Loucy (cell line): ENCODE measurements at regions not wholly inside any gene's neighbourhood (a gene's known extent, or its start where the extent isn't known, plus 50 kb on each side); places are given as distances from the start of the nearest gene placed in this dataset.

Experiments
- H2AFZ ChIP-seq: fragments of 200-600 bp; sonication (generic); 2 replicates; pipeline ENCODE4 v1.6.0; 2016; ENCODE audit warnings: antibody characterized with exemption, mild to moderate bottlenecking, low read length, moderate library complexity
- H3F3A ChIP-seq: fragments of 200-600 bp; 2 replicates; pipeline ENCODE4 v1.6.0; 2016; ENCODE audit warnings: antibody characterized with exemption, low read depth, mild to moderate bottlenecking
- H3K27me3 ChIP-seq: fragments of 200-600 bp; sonication (generic); 2 replicates; pipeline ENCODE4 v1.6.1; 2014; ENCODE audit warnings: low read length, mild to moderate bottlenecking; ENCODE audit not compliant: insufficient read depth, poor library complexity, severe bottlenecking
- H3K36me3 ChIP-seq: fragments of 200-600 bp; sonication (generic); 2 replicates; pipeline ENCODE4 v1.6.1; 2016; ENCODE audit warnings: low read length; ENCODE audit not compliant: insufficient read depth
- H3K4me1 ChIP-seq: fragments of 200-600 bp; sonication (generic); 2 replicates; pipeline ENCODE4 v1.5.1; 2014; ENCODE audit warnings: low read length, mild to moderate bottlenecking; ENCODE audit not compliant: insufficient read depth, poor library complexity, severe bottlenecking
- H3K4me2 ChIP-seq: fragments of 200-600 bp; sonication (generic); 2 replicates; pipeline ENCODE4 v1.6.0; 2014; ENCODE audit warnings: antibody characterized with exemption, low read length, low read depth, mild to moderate bottlenecking; ENCODE audit not compliant: poor library complexity, severe bottlenecking
- H3K4me3 ChIP-seq: fragments of 200-600 bp; sonication (generic); 2 replicates; pipeline ENCODE4 v1.5.1; 2014; ENCODE audit warnings: low read length, mild to moderate bottlenecking, mixed read lengths; ENCODE audit not compliant: poor library complexity, severe bottlenecking
- H3K79me2 ChIP-seq: fragments of 200-600 bp; sonication (generic); 2 replicates; pipeline ENCODE4 v1.6.1; 2014; ENCODE audit warnings: low read length; ENCODE audit not compliant: insufficient read depth
- H3K9ac ChIP-seq: fragments of 200-600 bp; sonication (generic); 2 replicates; pipeline ENCODE4 v1.6.0; 2014; ENCODE audit warnings: mild to moderate bottlenecking, low read depth, low read length, moderate library complexity; ENCODE audit not compliant: poor library complexity, severe bottlenecking
- H3K9me2 ChIP-seq: fragments of 200-600 bp; sonication (generic); replicated peaks from 2 replicates; pipeline ENCODE4 v1.6.1; 2016; ENCODE audit warnings: low read depth, low read length, mixed read lengths
- H3K9me3 ChIP-seq: fragments of 200-600 bp; sonication (generic); 2 replicates; pipeline ENCODE4 v1.6.1; 2014; ENCODE audit warnings: mild to moderate bottlenecking, antibody characterized with exemption, low read length, low read depth; ENCODE audit not compliant: insufficient read depth
- H4K20me1 ChIP-seq: fragments of 200-600 bp; sonication (generic); 2 replicates; pipeline ENCODE4 v1.6.0; 2014; ENCODE audit warnings: antibody characterized with exemption, low read length, mild to moderate bottlenecking; ENCODE audit not compliant: insufficient read depth, poor library complexity, severe bottlenecking
- EZH2phosphoT487 ChIP-seq: fragments of 200-600 bp; IDR thresholded peaks from 2 replicates; pipeline ENCODE4 v1.6.1; 2018; ENCODE audit warnings: antibody characterized with exemption, mild to moderate bottlenecking, moderate library complexity, borderline replicate concordance
- TF ChIP-seq, protein P1 (sequence below): fragments of 200-600 bp; sonication (generic); conservative IDR thresholded peaks from 2 replicates; pipeline ENCODE4 v1.5.1; 2014; ENCODE audit warnings: mild to moderate bottlenecking, antibody characterized with exemption, low read length

DNA sequence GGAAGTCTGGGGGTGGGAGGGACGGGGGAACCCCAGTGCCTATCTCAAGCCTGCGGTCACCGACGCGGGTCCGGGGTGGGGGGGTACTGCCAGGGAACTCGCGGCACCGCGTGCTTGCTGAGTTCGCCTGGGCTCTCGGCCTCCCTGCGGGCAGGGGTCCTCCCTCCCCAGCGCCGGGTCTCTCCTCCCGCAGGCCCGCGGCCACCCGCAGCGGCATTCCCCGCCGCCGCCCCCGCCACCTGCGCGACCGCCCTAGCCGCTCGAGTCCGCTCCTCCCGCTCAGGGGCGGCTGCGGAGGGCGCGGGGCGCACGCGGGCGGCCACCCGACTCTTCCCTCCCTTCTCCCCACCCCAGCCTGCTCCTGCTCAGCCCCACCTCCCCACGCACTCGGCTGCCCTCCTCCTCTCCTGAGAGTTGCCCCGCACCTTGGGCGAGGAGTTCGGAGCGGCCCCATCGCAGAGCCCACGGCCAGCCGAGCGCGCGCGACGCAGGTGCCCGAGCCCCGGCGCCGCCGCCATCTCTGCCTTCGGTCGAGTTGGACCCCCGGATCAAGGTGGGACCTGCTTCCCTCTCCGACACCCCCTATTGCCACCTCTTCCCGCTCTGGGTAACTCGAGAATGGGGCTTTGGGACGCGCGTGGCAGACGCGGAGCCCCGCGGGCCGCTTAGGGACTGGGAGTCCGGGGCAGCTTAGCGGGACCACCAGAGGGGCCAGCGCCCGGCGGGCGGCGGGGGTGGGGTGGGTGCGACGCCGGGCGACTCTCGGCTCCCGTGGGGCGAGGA, 105.0 kb downstream of the LEPR start:
- no peak overlapping the region for H3K9ac ChIP-seq
- H4K20me1 ChIP-seq: no peaks in the 10 kb centered on the region
- no peak overlapping the region for H3K4me3 ChIP-seq
- no peaks in the 10 kb centered on the region for H3K79me2 ChIP-seq
- H3K9me3 ChIP-seq: no peaks in the 10 kb centered on the region
- H3K36me3 ChIP-seq: no peaks in the 10 kb centered on the region
- no peak overlapping the region for H2AFZ ChIP-seq
- TF ChIP-seq, protein P1, sequence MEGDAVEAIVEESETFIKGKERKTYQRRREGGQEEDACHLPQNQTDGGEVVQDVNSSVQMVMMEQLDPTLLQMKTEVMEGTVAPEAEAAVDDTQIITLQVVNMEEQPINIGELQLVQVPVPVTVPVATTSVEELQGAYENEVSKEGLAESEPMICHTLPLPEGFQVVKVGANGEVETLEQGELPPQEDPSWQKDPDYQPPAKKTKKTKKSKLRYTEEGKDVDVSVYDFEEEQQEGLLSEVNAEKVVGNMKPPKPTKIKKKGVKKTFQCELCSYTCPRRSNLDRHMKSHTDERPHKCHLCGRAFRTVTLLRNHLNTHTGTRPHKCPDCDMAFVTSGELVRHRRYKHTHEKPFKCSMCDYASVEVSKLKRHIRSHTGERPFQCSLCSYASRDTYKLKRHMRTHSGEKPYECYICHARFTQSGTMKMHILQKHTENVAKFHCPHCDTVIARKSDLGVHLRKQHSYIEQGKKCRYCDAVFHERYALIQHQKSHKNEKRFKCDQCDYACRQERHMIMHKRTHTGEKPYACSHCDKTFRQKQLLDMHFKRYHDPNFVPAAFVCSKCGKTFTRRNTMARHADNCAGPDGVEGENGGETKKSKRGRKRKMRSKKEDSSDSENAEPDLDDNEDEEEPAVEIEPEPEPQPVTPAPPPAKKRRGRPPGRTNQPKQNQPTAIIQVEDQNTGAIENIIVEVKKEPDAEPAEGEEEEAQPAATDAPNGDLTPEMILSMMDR: no peak
- TF ChIP-seq EZH2phosphoT487: no peak
- no peaks in the 10 kb centered on the region for H3K4me1 ChIP-seq
- H3K9me2 ChIP-seq: no peaks in the 10 kb centered on the region
- H3K27me3 ChIP-seq: no peaks in the 10 kb centered on the region
- no peaks in the 10 kb centered on the region for H3F3A ChIP-seq
- H3K4me2 ChIP-seq: no peak overlapping the region

DNA sequence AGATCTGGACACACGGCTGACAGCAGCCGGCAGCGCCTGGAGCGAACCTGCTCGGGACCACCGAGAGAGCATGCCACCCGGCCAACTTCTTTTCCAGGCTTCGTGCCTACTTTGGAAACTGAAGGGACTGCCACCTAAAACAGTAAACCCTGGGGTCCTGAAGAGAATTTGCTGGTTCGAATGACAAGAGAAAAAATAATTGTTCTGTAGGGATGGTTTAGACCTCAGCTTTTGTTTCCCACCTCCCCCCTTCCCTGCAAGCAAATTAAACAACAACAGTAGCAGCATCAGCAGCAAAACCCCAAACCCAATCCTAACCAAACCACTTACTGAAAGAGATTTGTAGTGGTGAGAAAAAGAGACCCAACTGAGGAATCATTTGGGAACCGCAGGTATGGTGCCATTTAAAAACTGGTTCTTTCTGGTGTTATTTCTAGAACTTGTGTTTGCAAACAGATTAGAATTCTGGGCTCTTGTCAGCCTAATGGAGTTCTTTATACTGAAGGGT, 105.6 kb downstream of the LEPR start:
- H3K9ac ChIP-seq: no peak overlapping the region
- no peak overlapping the region for H3K4me3 ChIP-seq
- H4K20me1 ChIP-seq: no peaks in the 10 kb centered on the region
- no peak overlapping the region for H2AFZ ChIP-seq
- no peaks in the 10 kb centered on the region for H3K9me3 ChIP-seq
- H3K79me2 ChIP-seq: no peaks in the 10 kb centered on the region
- H3K4me1 ChIP-seq: no peaks in the 10 kb centered on the region
- no peak overlapping the region for H3K4me2 ChIP-seq
- no peaks in the 10 kb centered on the region for H3F3A ChIP-seq
- no peaks in the 10 kb centered on the region for H3K27me3 ChIP-seq
- no peaks in the 10 kb centered on the region for H3K36me3 ChIP-seq
- TF ChIP-seq, protein P1: no peak
- TF ChIP-seq EZH2phosphoT487: no peak
- no peaks in the 10 kb centered on the region for H3K9me2 ChIP-seq

DNA sequence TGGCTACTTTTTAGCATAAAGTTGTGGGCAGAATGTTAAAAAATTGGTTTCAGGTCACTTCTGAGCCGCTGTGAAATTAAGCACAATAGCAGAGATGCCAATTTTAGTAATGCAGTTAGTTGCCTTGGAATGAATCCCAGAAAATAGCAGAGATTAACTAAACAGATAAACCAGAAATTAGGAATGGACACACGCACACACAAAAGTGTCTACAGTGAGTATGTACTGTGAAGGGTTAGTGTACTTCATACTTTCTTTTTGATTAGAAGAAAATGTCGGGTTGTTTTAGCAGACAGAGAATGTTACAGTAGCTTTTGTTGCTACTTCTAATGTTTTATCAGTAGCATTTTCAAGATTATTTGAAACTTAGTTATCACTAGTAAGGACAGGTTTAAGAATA, 106.7 kb downstream of the LEPR start:
- no peaks in the 10 kb centered on the region for H3K79me2 ChIP-seq
- no peak overlapping the region for H2AFZ ChIP-seq
- no peak overlapping the region for H3K4me3 ChIP-seq
- H3K9ac ChIP-seq: no peak overlapping the region
- no peaks in the 10 kb centered on the region for H3K9me2 ChIP-seq
- no peaks in the 10 kb centered on the region for H3K9me3 ChIP-seq
- H3K4me1 ChIP-seq: no peaks in the 10 kb centered on the region
- H3F3A ChIP-seq: no peaks in the 10 kb centered on the region
- no peaks in the 10 kb centered on the region for H3K36me3 ChIP-seq
- H4K20me1 ChIP-seq: no peaks in the 10 kb centered on the region
- no peaks in the 10 kb centered on the region for H3K27me3 ChIP-seq
- H3K4me2 ChIP-seq: no peak overlapping the region
- TF ChIP-seq, protein P1: no peak
- TF ChIP-seq EZH2phosphoT487: no peak
